ENCODE measurements at regions not wholly inside any gene's neighbourhood (a gene's known extent, or its start where the extent isn't known, plus 50 kb on each side); places are given as distances from the start of the nearest gene placed in this dataset.

GRCh38 chr21:24023936-24024335 lies 1583.3 kb downstream of the MRPL39 start:
- Histone ChIP-seq H3F3A (ENCODE audit: low read depth) (no peaks in the 10 kb centered on the region), H3K9ac (ENCODE audit: low read depth, low read length, poor library complexity, severe bottlenecking) (no peak overlapping the region), H3K4me3 (ENCODE audit: low read length, poor library complexity, severe bottlenecking) (no peak overlapping the region), H2AFZ (ENCODE audit: low read length) (no peak overlapping the region), H3K9me2 (replicated peaks; ENCODE audit: low read depth, low read length) (no peaks in the 10 kb centered on the region), H3K36me3 (ENCODE audit: insufficient read depth, low read length) (no peaks in the 10 kb centered on the region), H3K79me2 (ENCODE audit: insufficient read depth, low read length) (no peaks in the 10 kb centered on the region), H3K9me3 (ENCODE audit: insufficient read depth, low read depth, low read length) (peaks cover 3% of the 10 kb centered on the region; the same call in 1 of the 2 replicates), H4K20me1 (ENCODE audit: insufficient read depth, low read length, poor library complexity, severe bottlenecking) (no peaks in the 10 kb centered on the region), H3K27me3 (ENCODE audit: insufficient read depth, low read length, poor library complexity, severe bottlenecking) (no peaks in the 10 kb centered on the region), H3K4me2 (ENCODE audit: low read depth, low read length, poor library complexity, severe bottlenecking) (no peak overlapping the region), H3K4me1 (ENCODE audit: insufficient read depth, low read length, poor library complexity, severe bottlenecking) (no peaks in the 10 kb centered on the region)
- TF ChIP-seq CTCF (conservative IDR thresholded peaks at IDR 0.05; ENCODE audit: low read length), result no peak
- TF ChIP-seq EZH2phosphoT487 (IDR thresholded peaks at IDR 0.05; ENCODE audit: borderline replicate concordance), result no peak

GRCh38 chr21:24023402-24023801 lies 1583.9 kb downstream of the MRPL39 start:
- no peak overlapping the region for H3K4me2 ChIP-seq (ENCODE audit: low read depth, low read length, poor library complexity, severe bottlenecking)
- TF ChIP-seq CTCF (conservative IDR thresholded peaks at IDR 0.05; ENCODE audit: low read length) (no peak), EZH2phosphoT487 (IDR thresholded peaks at IDR 0.05; ENCODE audit: borderline replicate concordance) (no peak)
- H2AFZ ChIP-seq (ENCODE audit: low read length), result no peak overlapping the region
- no peak overlapping the region for H3K9ac ChIP-seq (ENCODE audit: low read depth, low read length, poor library complexity, severe bottlenecking)
- H3K9me2 ChIP-seq (replicated peaks; ENCODE audit: low read depth, low read length), result no peaks in the 10 kb centered on the region
- H3K4me3 ChIP-seq (ENCODE audit: low read length, poor library complexity, severe bottlenecking), result no peak overlapping the region
- no peaks in the 10 kb centered on the region for H3K79me2 ChIP-seq (ENCODE audit: insufficient read depth, low read length)
- no peaks in the 10 kb centered on the region for H3K36me3 ChIP-seq (ENCODE audit: insufficient read depth, low read length)
- no peaks in the 10 kb centered on the region for H3K27me3 ChIP-seq (ENCODE audit: insufficient read depth, low read length, poor library complexity, severe bottlenecking)
- H4K20me1 ChIP-seq (ENCODE audit: insufficient read depth, low read length, poor library complexity, severe bottlenecking), result no peaks in the 10 kb centered on the region
- peaks cover 3% of the 10 kb centered on the region; the same call in 1 of the 2 replicates for H3K9me3 ChIP-seq (ENCODE audit: insufficient read depth, low read depth, low read length)
- H3K4me1 ChIP-seq (ENCODE audit: insufficient read depth, low read length, poor library complexity, severe bottlenecking), result no peaks in the 10 kb centered on the region
- H3F3A ChIP-seq (ENCODE audit: low read depth), result no peaks in the 10 kb centered on the region

- H4K20me1 ChIP-seq (ENCODE audit: insufficient read depth, low read length, poor library complexity, severe bottlenecking), result no peaks in the 10 kb centered on the region
Measured at GRCh38 chr21:24014381-24014780, 1592.9 kb downstream of the MRPL39 start.

More at GRCh38 chr21:24014381-24014780, 1592.9 kb downstream of the MRPL39 start:
- Histone ChIP-seq H3F3A (ENCODE audit: low read depth) (no peaks in the 10 kb centered on the region), H3K79me2 (ENCODE audit: insufficient read depth, low read length) (no peaks in the 10 kb centered on the region), H3K36me3 (ENCODE audit: insufficient read depth, low read length) (no peaks in the 10 kb centered on the region), H3K9ac (ENCODE audit: low read depth, low read length, poor library complexity, severe bottlenecking) (no peak overlapping the region), H3K9me2 (replicated peaks; ENCODE audit: low read depth, low read length) (0 out of 2 replicates have a peak, but pooled peaks cover 5% of the 10 kb centered on the region), H3K4me3 (ENCODE audit: low read length, poor library complexity, severe bottlenecking) (no peak overlapping the region), H2AFZ (ENCODE audit: low read length) (no peak overlapping the region), H3K4me2 (ENCODE audit: low read depth, low read length, poor library complexity, severe bottlenecking) (no peak overlapping the region), H3K4me1 (ENCODE audit: insufficient read depth, low read length, poor library complexity, severe bottlenecking) (no peaks in the 10 kb centered on the region), H3K9me3 (ENCODE audit: insufficient read depth, low read depth, low read length) (no peaks in the 10 kb centered on the region), H3K27me3 (ENCODE audit: insufficient read depth, low read length, poor library complexity, severe bottlenecking) (no peaks in the 10 kb centered on the region)
- TF ChIP-seq EZH2phosphoT487 (IDR thresholded peaks at IDR 0.05; ENCODE audit: borderline replicate concordance), result no peak
- TF ChIP-seq CTCF (conservative IDR thresholded peaks at IDR 0.05; ENCODE audit: low read length), result peak; percentile 57

All from Loucy (cell line).